Activated T-helper 17 cell treated with anti-CD3 and anti-CD28 coated beads, Interleukin-2, amount 50 U/mL, for 72 hours (primary cell): ENCODE measurements at regions not wholly inside any gene's neighbourhood (a gene's known extent, or its start where the extent isn't known, plus 50 kb on each side); places are given as distances from the start of the nearest gene placed in this dataset.

Experiments used
- ATAC-seq: fragments of 150-1000 bp; cut with Tn5 transposase; replicated peaks from 2 replicates; pipeline ENCODE4 v1.10.0; 2021; ENCODE audit warnings: mild to moderate bottlenecking, moderate library complexity
- H3K27ac Mint-ChIP-seq: one replicate; pipeline ENCODE4 v1.8.0; 2022; ENCODE audit warnings: mixed read lengths
- H3K27me3 Mint-ChIP-seq: one replicate; pipeline ENCODE4 v1.8.0; 2022; ENCODE audit warnings: mixed read lengths
- H3K36me3 Mint-ChIP-seq: one replicate; pipeline ENCODE4 v1.8.0; 2022; ENCODE audit warnings: low read depth, mild to moderate bottlenecking, mixed read lengths
- H3K4me1 Mint-ChIP-seq: one replicate; pipeline ENCODE4 v1.8.0; 2022; ENCODE audit warnings: mixed read lengths
- H3K4me3 Mint-ChIP-seq: one replicate; pipeline ENCODE4 v1.8.0; 2022; ENCODE audit warnings: mild to moderate bottlenecking, mixed read lengths
- H3K9me3 Mint-ChIP-seq: one replicate; pipeline ENCODE4 v1.8.0; 2022; ENCODE audit warnings: mixed read lengths

GRCh38 chr1:22260860-22261432, 118.0 kb upstream of the WNT4 start:
- no peaks in the 10 kb centered on the region for H3K4me1 Mint-ChIP-seq
- H3K9me3 Mint-ChIP-seq = no peaks in the 10 kb centered on the region
- H3K27me3 Mint-ChIP-seq = peaks cover 28% of the 10 kb centered on the region
- no peak overlapping the region for H3K27ac Mint-ChIP-seq
- ATAC-seq = no peak
- no peaks in the 10 kb centered on the region for H3K36me3 Mint-ChIP-seq
- no peak overlapping the region for H3K4me3 Mint-ChIP-seq

- Mint-ChIP-seq H3K27ac (no peak overlapping the region), H3K9me3 (no peaks in the 10 kb centered on the region), H3K27me3 (peaks cover 25% of the 10 kb centered on the region), H3K36me3 (no peaks in the 10 kb centered on the region), H3K4me1 (no peaks in the 10 kb centered on the region), H3K4me3 (no peak overlapping the region)
- no peak for ATAC-seq
Observed at GRCh38 chr1:22261580-22261979, 118.7 kb upstream of the WNT4 start.

- no peaks in the 10 kb centered on the region for H3K9me3 Mint-ChIP-seq
- no peak overlapping the region for H3K27ac Mint-ChIP-seq
- peaks cover 25% of the 10 kb centered on the region for H3K27me3 Mint-ChIP-seq
- ATAC-seq = no peak
- H3K4me1 Mint-ChIP-seq = no peaks in the 10 kb centered on the region
- no peak overlapping the region for H3K4me3 Mint-ChIP-seq
- no peaks in the 10 kb centered on the region for H3K36me3 Mint-ChIP-seq
Observed at GRCh38 chr1:22262583-22262982, 119.7 kb upstream of the WNT4 start.

- Mint-ChIP-seq H3K9me3 (no peaks in the 10 kb centered on the region), H3K4me3 (no peak overlapping the region), H3K4me1 (no peaks in the 10 kb centered on the region), H3K27me3 (peaks cover 25% of the 10 kb centered on the region), H3K36me3 (no peaks in the 10 kb centered on the region), H3K27ac (no peak overlapping the region)
- ATAC-seq = no peak
Observed at GRCh38 chr1:22263359-22263758, 120.5 kb upstream of the WNT4 start.

- Mint-ChIP-seq H3K4me3 (no peak overlapping the region), H3K27me3 (peaks cover 27% of the 10 kb centered on the region), H3K4me1 (no peaks in the 10 kb centered on the region), H3K36me3 (no peaks in the 10 kb centered on the region), H3K27ac (no peak overlapping the region), H3K9me3 (no peaks in the 10 kb centered on the region)
- ATAC-seq = no peak
Observed at GRCh38 chr1:22264464-22265341, 121.8 kb upstream of the WNT4 start.

- H3K27me3 Mint-ChIP-seq = peaks cover 19% of the 10 kb centered on the region
- no peaks in the 10 kb centered on the region for H3K9me3 Mint-ChIP-seq
- no peak overlapping the region for H3K4me3 Mint-ChIP-seq
- H3K36me3 Mint-ChIP-seq = no peaks in the 10 kb centered on the region
- ATAC-seq = no peak
- H3K27ac Mint-ChIP-seq = no peak overlapping the region
- no peaks in the 10 kb centered on the region for H3K4me1 Mint-ChIP-seq
Observed at GRCh38 chr1:22266141-22266540, 123.2 kb upstream of the WNT4 start.

- Mint-ChIP-seq H3K9me3 (no peaks in the 10 kb centered on the region), H3K27ac (no peak overlapping the region), H3K36me3 (no peaks in the 10 kb centered on the region), H3K4me1 (no peaks in the 10 kb centered on the region), H3K27me3 (peaks cover 19% of the 10 kb centered on the region), H3K4me3 (no peak overlapping the region)
- no peak for ATAC-seq
Observed at GRCh38 chr1:22267413-22268175, 124.7 kb upstream of the WNT4 start.

- Mint-ChIP-seq H3K9me3 (no peaks in the 10 kb centered on the region), H3K27me3 (peaks cover 19% of the 10 kb centered on the region), H3K27ac (no peak overlapping the region), H3K4me1 (no peaks in the 10 kb centered on the region), H3K36me3 (no peaks in the 10 kb centered on the region), H3K4me3 (no peak overlapping the region)
- no peak for ATAC-seq
Observed at GRCh38 chr1:22268327-22268726, 125.4 kb upstream of the WNT4 start.

GRCh38 chr1:22271847-22272801, 129.2 kb upstream of the WNT4 start:
- Mint-ChIP-seq H3K36me3 (no peaks in the 10 kb centered on the region), H3K9me3 (no peaks in the 10 kb centered on the region), H3K27me3 (peaks cover 16% of the 10 kb centered on the region), H3K4me3 (no peak overlapping the region), H3K27ac (no peak overlapping the region), H3K4me1 (no peaks in the 10 kb centered on the region)
- ATAC-seq = no peak

- Mint-ChIP-seq H3K27me3 (peaks cover 23% of the 10 kb centered on the region), H3K9me3 (no peaks in the 10 kb centered on the region)
- no peak for ATAC-seq
Observed at GRCh38 chr1:22273686-22274681, 131.1 kb upstream of the WNT4 start.

GRCh38 chr1:22275167-22275566, 132.3 kb upstream of the WNT4 start:
- H3K36me3 Mint-ChIP-seq = no peaks in the 10 kb centered on the region
- no peak for ATAC-seq

More at GRCh38 chr1:22273686-22274681, 131.1 kb upstream of the WNT4 start:
- Mint-ChIP-seq H3K4me1 (no peaks in the 10 kb centered on the region), H3K4me3 (no peak overlapping the region), H3K27ac (no peak overlapping the region), H3K36me3 (no peaks in the 10 kb centered on the region)

GRCh38 chr1:22275626-22276395, 132.9 kb upstream of the WNT4 start:
- no peaks in the 10 kb centered on the region for H3K4me1 Mint-ChIP-seq
- H3K4me3 Mint-ChIP-seq = no peak overlapping the region
- peaks cover 29% of the 10 kb centered on the region for H3K27me3 Mint-ChIP-seq
- H3K36me3 Mint-ChIP-seq = no peaks in the 10 kb centered on the region
- peak; percentile 61 for ATAC-seq
- H3K9me3 Mint-ChIP-seq = no peaks in the 10 kb centered on the region
- no peak overlapping the region for H3K27ac Mint-ChIP-seq

More at GRCh38 chr1:22275167-22275566, 132.3 kb upstream of the WNT4 start:
- no peak overlapping the region for H3K4me3 Mint-ChIP-seq
- H3K27me3 Mint-ChIP-seq = peaks cover 25% of the 10 kb centered on the region
- H3K27ac Mint-ChIP-seq = no peak overlapping the region
- H3K9me3 Mint-ChIP-seq = no peaks in the 10 kb centered on the region
- H3K4me1 Mint-ChIP-seq = no peaks in the 10 kb centered on the region
